HG02884 (cell line): ENCODE measurements at regions not wholly inside any gene's neighbourhood (a gene's known extent, or its start where the extent isn't known, plus 50 kb on each side); places are given as distances from the start of the nearest gene placed in this dataset.
"Not testable (repeated sequence)": the region's sequence is repeated elsewhere in the genome, so short reads cannot be mapped to it uniquely, and the experiment has no call there.

Experiments used
- ATAC-seq: cut with Tn5 transposase; IDR thresholded peaks from one replicate; pipeline ENCODE4 v1.9.1; 2021; ENCODE audit warnings: mild to moderate bottlenecking, moderate library complexity; ENCODE audit not compliant: unreplicated experiment

- ATAC-seq: no peak
Measured at GRCh38 chr6:141521440-141521839, 611.3 kb upstream of the GJE1 start.

GRCh38 chr6:141513830-141514229 lies 618.9 kb upstream of the GJE1 start:
- ATAC-seq: no peak

GRCh38 chr6:141510803-141511202 lies 621.9 kb upstream of the GJE1 start:
- ATAC-seq: no peak

GRCh38 chr6:141506062-141506461 lies 626.7 kb upstream of the GJE1 start:
- ATAC-seq: not testable (repeated sequence)

GRCh38 chr6:141504318-141504717 lies 628.4 kb upstream of the GJE1 start:
- ATAC-seq: not testable (repeated sequence)

- no peak for ATAC-seq
Measured at GRCh38 chr6:141501616-141502015, 631.1 kb upstream of the GJE1 start.

GRCh38 chr6:141498977-141499376 lies 633.7 kb upstream of the GJE1 start:
- no peak for ATAC-seq

GRCh38 chr6:141492521-141493284 lies 640.0 kb upstream of the GJE1 start:
- ATAC-seq: no peak

GRCh38 chr6:141491684-141492083 lies 641.0 kb upstream of the GJE1 start:
- no peak for ATAC-seq

GRCh38 chr6:141490982-141491381 lies 641.7 kb upstream of the GJE1 start:
- no peak for ATAC-seq

GRCh38 chr6:141488488-141488887 lies 644.2 kb upstream of the GJE1 start:
- peak; percentile 29 for ATAC-seq

GRCh38 chr6:141486942-141487341 lies 645.8 kb upstream of the GJE1 start:
- ATAC-seq: no peak

- ATAC-seq: peak; percentile 76
Measured at GRCh38 chr6:141484711-141485110, 648.0 kb upstream of the GJE1 start.

GRCh38 chr6:141483598-141484061 lies 649.1 kb upstream of the GJE1 start:
- ATAC-seq: peak; percentile 90

- no peak for ATAC-seq
Measured at GRCh38 chr6:141482796-141483597, 649.7 kb upstream of the GJE1 start.

GRCh38 chr6:141475259-141475658 lies 657.5 kb upstream of the GJE1 start:
- no peak for ATAC-seq

GRCh38 chr6:141472162-141472928 lies 660.4 kb upstream of the GJE1 start:
- ATAC-seq: no peak

- ATAC-seq: no peak
Measured at GRCh38 chr6:141470810-141471209, 661.9 kb upstream of the GJE1 start.

GRCh38 chr6:141467881-141468280 lies 664.8 kb upstream of the GJE1 start:
- no peak for ATAC-seq

- no peak for ATAC-seq
Measured at GRCh38 chr6:141467041-141467440, 665.7 kb upstream of the GJE1 start.

- ATAC-seq: no peak
Measured at GRCh38 chr6:141464896-141465295, 667.8 kb upstream of the GJE1 start.
